SHP77 treated with DMSO at 0.1 percent for 48 hours (cell line): ENCODE measurements at regions not wholly inside any gene's neighbourhood (a gene's known extent, or its start where the extent isn't known, plus 50 kb on each side); places are given as distances from the start of the nearest gene placed in this dataset.

Experiments
- DNase-seq: peaks from one replicate; lab custom pipeline; 2025; lab: John Stamatoyannopoulos, UW

DNA sequence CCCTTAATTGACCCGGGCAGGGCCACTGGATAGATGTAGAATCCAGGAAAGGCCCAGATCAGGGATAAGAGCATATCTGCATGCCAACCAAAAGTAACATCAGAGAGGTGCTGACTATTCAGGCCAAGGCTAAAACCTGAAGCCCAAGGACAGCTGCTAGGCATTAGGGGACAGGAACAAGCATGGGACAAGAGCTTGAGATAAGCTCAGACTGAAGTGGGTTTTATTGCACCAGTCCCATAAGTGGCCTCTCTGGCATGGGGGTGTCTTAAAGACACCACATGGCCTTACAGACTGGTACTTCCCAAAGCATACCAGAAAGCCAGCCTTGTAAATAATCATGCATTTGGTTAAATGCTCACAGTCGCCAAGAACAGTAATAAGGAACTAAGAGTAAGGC is 376.1 kb downstream of the FBXW7 start:
- no peak for DNase-seq

GRCh38 chr4:152158225-152158624 is 377.7 kb downstream of the FBXW7 start:
- DNase-seq: no peak

DNA sequence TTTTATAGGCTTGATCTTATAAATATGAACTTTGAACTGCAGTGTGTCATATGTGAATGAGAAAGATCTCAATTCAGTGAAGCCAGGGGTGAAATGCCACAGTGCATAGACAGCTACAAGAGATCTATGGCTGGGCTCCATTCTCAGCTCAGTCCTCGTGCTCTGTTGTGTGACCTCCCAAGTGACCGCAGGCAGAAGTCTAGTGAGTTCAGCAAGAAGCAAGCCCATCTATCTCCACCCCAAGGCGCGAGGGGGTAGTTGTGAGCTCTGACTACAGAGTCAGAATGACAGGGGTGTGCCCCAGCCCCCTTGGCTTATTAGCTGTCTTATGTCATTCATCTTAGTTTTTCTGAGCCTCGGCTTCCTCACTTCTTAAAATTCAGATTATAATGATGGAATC is 378.3 kb downstream of the FBXW7 start:
- no peak for DNase-seq

- no peak for DNase-seq
Measured at GRCh38 chr4:152156442-152156841, 379.4 kb downstream of the FBXW7 start.

DNA sequence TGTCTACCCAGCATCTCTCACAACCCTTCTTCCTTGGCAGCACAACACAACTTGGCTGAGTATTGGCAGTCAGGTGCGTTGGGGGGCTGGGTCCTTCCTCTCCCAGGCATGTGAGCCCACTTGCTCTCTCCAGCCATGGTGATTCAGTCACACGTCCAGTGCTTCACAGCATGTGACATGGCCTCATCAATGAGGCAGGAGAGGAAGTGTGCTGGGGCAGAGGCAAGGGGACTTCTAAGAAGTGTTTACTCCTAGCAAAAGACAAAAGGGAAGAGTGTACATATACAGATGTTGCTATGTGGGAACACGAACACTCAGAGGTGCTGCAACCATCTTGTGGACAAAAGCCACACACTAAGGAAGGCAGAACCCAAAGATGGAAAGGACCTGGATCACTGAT is 380.8 kb downstream of the FBXW7 start:
- no peak for DNase-seq

DNA sequence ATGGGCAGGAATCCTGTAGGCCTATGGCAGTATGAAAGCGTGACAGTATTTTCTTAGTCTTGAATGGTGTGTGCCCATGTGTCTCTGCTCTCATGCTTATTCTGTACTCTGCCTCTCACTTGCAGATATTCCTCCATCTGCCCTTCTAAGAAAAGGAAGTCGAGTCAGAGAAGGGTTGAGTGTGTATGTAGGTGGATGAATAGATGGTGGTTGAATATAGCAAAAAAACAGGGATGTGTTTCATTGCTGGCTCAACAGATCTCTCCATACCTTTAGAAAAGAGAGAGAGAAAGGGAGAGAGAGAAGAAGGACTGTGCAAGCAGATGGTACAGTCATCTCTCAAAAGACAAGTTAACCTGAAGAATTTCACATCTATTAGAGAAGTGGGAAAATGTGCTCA is 381.5 kb downstream of the FBXW7 start:
- DNase-seq: no peak

DNA sequence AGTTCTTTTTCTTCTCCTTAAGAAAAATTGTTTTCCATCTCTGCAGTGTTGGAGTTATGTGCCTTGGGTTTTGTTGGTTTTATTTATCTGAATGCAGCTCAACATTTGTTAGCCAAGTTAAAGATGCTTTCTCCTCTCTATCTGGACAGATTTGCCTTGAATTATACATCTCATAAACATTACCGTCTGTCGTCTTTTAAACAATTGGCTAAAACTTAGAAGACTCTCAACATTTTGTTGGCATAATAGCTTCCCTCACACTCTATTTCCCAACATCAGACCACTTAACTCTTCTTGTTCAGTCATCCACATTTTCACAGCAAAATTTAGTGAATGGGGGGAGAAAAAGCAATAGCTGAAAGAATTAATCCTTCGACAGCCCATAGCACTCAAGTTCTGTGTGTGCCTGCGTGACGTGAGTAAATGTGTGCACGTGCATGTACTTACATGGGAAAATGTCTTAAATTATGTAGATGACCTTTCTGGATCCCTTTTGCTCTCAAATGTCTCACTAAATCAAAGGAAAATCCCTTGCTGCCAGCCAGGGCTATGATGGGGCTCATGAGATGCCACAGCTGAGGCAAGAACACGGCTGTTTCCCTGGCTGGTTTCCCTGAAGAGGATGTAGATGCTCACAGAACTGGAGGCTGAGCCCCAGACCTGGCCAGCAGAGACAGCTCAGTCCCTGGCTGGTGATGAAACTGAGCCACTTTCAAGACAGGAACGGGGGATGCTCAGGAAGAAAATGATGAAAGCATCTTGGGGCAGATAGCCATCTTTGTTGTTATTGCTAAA is 382.2 kb downstream of the FBXW7 start:
- DNase-seq: no peak

- DNase-seq: no peak
Measured at GRCh38 chr4:152150214-152150613, 385.7 kb downstream of the FBXW7 start.

DNA sequence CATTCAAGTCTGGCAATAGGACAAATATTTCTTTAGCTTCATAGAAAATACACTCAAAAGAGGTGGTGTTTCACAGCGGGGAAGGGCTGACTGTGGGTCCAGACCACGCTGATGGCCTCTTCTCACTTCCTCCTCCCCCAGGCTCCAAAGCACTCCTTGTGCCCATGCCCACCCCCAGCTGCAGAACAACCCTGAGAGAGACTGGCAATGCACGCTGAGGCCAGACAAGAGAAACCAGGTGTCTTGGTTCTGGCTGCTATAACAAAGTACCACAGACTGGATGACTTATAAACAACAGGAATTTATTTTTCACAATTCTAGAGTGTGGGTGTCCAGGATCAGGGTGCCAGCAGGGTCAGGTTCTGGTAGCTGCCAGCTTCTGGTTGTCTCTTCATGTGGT is 386.1 kb downstream of the FBXW7 start:
- no peak for DNase-seq

DNA sequence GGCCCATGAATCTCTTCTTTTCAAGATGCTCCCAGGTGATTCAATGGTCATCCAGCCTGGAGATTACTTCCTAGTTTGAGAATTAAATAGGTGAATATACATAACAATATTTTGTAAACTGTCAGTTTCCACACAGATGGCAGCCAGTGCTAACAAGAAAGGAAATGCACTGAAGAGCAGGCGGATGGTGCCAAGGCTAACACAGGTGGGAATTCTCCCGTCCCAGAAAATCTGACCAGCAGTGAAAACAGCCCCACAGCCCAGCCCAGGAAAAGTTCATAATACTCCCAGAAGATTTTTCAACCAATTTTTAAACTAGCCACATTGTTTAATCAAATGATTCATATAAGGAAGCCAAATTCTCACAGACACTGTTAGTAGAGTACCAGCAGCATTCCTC is 387.2 kb upstream of the GATB start:
- DNase-seq: no peak

DNA sequence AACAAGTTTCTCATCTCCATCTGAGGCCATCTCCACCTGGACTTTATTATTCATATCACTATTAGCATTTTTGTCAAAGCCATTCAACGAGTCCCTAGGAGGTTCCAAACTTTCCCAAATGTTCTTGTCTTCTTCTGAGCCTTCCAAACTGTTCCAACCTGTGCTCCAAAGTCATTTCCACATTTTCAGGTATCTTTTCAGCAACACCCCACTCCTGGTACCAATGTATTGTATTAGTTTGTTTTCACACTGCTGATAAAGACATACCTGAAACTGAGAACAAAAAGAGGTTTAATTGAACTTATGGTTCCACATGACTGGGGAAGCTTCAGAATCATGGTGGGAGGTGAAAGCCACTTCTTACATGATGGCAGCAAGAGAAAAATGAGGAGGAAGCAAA is 385.4 kb upstream of the GATB start:
- DNase-seq: no peak

GRCh38 chr4:152143806-152144205 is 383.0 kb upstream of the GATB start:
- no peak for DNase-seq

DNA sequence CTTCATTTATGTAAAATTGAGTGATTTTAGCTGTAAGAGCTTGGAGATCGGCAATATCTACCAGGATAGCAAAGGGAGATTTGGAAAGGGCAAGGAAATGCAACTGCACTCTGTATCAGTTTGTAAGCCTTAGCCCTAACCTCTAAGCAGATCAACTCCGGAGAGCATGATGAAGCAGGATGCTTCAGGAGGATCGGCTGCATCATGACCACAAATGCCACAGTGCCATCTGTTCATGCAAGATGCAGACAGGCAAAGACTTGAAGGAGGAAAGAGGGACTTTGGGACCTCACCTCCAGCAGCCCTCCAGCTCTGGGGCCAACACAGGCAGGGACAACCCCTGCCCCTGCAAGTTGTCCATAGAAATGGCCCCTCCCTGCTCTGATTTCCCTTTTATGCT is 377.6 kb upstream of the GATB start:
- no peak for DNase-seq

GRCh38 chr4:152132776-152133175 is 372.0 kb upstream of the GATB start:
- no peak for DNase-seq

DNA sequence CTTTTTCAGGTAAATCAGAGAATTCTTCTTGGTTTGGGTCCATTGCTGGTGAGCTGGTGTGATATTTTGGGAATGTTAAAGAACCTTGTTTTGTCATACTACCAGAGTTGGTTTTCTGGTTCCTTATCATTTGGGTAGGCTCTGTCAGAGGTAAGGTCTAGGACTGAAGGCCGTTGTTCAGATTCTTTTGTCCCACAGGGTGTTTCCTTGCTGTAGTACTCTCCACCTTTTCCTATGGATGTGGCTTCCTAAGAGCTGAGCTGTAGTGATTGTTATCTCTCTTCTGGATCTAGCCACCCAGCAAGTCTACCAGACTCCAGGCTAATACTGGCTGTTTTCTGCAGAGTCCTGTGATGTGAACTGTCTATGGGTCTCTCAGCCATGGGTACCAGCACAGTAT is 367.5 kb upstream of the GATB start:
- no peak for DNase-seq

DNA sequence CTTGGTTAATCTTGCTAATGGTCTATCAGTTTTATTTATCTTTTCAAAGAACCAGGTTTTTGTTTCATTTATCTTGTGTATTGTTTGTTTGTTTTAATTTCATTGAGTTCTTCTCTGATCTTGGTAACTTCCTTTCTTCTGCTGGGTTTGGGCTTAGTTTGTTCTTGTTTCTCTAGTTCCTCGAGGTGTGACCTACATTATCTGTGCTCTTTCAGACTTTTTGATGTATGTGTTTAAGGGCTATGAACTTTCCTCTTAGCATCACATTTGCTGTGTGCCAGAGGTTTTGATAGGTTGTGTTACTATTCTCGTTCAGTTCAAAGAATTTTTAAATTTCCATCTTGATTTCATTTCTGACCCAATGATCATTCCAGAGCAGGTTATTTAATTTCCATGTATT is 365.4 kb upstream of the GATB start:
- no peak for DNase-seq

GRCh38 chr4:152118819-152119553 is 358.2 kb upstream of the GATB start:
- DNase-seq: no peak

GRCh38 chr4:152117933-152118507 is 357.2 kb upstream of the GATB start:
- DNase-seq: no peak

GRCh38 chr4:152117520-152117919 is 356.7 kb upstream of the GATB start:
- no peak for DNase-seq

DNA sequence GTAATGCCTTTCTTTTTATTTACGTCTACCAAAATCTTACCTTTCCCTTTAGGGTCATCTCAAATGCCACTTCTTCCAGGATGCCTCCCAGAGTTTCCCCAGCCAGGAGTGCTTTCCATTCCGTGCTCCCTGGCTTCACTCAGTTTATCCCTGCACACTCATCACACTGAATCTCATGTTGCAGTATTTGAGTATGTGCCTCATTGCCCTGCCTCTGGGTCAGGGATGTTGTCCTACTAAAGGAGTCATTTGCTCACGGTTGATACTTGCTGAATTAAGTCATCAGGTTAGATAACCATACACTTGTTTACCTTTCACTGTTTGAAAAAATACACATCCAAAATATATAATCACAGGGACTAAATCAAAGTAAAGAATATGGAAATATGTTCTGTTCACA is 356.2 kb upstream of the GATB start:
- DNase-seq: no peak

DNA sequence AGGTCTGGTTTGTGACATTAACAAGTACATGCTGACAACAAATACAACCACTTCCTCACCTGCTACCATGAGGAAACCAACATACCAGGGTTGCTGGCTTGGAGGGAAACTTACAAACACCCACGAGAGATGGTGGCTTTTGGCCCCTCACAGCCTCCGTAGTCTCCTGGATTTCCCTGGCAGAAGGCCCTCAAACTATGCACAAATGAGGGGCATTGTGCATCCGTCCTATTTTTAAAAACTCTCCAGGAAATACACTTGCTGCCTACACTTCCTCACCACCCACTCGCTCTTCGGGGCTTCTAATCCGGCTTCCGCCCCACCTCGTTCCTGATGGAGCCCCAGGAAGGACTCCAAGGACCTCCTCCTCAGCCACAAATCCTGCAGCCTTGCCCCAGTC is 355.0 kb upstream of the GATB start:
- no peak for DNase-seq

DNA sequence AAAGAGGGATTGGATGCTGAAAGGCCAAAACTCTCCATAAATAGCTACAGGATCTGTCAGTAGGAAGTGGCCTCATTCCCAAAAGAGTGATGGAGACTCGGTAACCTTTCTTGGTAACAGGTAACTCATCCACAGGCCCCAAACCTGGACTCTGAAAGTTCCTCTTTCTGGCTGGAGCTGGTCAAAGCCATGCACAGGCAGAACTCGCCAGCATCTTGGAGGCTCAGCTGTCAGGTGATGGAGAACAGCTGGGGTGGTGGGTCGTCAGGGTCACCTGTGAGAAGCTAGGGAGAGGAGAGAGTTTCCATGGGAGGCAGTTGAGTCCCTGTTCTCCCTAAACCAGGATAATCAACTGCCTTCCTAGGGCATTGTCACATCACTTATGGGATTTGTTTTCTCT is 354.3 kb upstream of the GATB start:
- DNase-seq: no peak

DNA sequence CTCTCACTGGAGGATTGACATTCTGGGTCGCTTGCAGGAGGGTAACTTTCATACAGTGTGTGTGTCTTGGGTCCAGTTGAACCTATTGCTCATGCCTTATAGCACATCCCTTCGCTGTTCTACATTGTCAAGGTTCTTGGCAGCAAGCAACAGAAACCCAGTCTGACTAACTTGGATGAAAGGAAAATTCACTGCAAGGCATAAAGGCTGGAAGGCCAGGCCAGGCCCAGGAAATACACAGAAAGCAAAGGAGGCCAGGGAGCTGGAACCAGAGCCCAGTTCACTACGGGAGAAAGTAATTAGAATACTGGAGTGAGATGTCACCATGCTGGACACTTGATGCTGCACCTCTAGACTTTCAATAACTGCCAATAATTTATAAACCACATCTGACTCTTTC is 353.8 kb upstream of the GATB start:
- no peak for DNase-seq
